ENCODE measurements at regions not wholly inside any gene's neighbourhood (a gene's known extent, or its start where the extent isn't known, plus 50 kb on each side); places are given as distances from the start of the nearest gene placed in this dataset.

- TF ChIP-seq POLR2A (IDR thresholded peaks at IDR 0.05), result no peak
- TF ChIP-seq CTCF (IDR thresholded peaks at IDR 0.05), result no peak
Measured at GRCh38 chr7:53191836-53192443, 156.5 kb downstream of the POM121L12 start.
